ENCODE measurements at regions not wholly inside any gene's neighbourhood (a gene's known extent, or its start where the extent isn't known, plus 50 kb on each side); places are given as distances from the start of the nearest gene placed in this dataset.

GRCh38 chr1:94698759-94699502 lies 121.2 kb upstream of the SLC44A3 start:
- H3K4me3 ChIP-seq = no peak overlapping the region
- 56 to 86% methylated on average over 2 to 3 of the region's 3 CpGs for WGBS, 2 donors
- no peak overlapping the region for H3K27ac ChIP-seq
- H3K4me1 ChIP-seq = no peaks in the 10 kb centered on the region
- DNase-seq = no peak
- no peaks in the 10 kb centered on the region for H3K27me3 ChIP-seq
- H3K36me3 ChIP-seq = no peaks in the 10 kb centered on the region
- no peak for TF ChIP-seq CTCF (IDR thresholded peaks at IDR 0.05)
- no peak for TF ChIP-seq POLR2A (IDR thresholded peaks at IDR 0.05)
- H3K9me3 ChIP-seq = no peaks in the 10 kb centered on the region
- intact Hi-C loops (cut with DNase I) = no loop called here

GRCh38 chr1:94698356-94698755 lies 121.8 kb upstream of the SLC44A3 start:
- Histone ChIP-seq H3K9me3 (no peaks in the 10 kb centered on the region), H3K36me3 (no peaks in the 10 kb centered on the region), H3K4me1 (no peaks in the 10 kb centered on the region), H3K4me3 (no peak overlapping the region), H3K27me3 (no peaks in the 10 kb centered on the region), H3K27ac (no peak overlapping the region)
- WGBS, 2 donors = 65 to 77% methylated on average over 2 of the region's 2 CpGs
- no peak for DNase-seq
- no peak for TF ChIP-seq POLR2A (IDR thresholded peaks at IDR 0.05)
- TF ChIP-seq CTCF (IDR thresholded peaks at IDR 0.05) = no peak
- intact Hi-C loops (cut with DNase I) = no loop called here

- Histone ChIP-seq H3K4me1 (no peaks in the 10 kb centered on the region), H3K4me3 (no peak overlapping the region), H3K9me3 (no peaks in the 10 kb centered on the region), H3K36me3 (no peaks in the 10 kb centered on the region), H3K27me3 (no peaks in the 10 kb centered on the region), H3K27ac (no peak overlapping the region)
- TF ChIP-seq POLR2A (IDR thresholded peaks at IDR 0.05) (no peak), CTCF (IDR thresholded peaks at IDR 0.05) (no peak)
- intact Hi-C loops (cut with DNase I) = no loop called here
- DNase-seq = no peak
- WGBS, 2 donors = 60 to 78% methylated on average over 3 to 5 of the region's 5 CpGs
Observed at GRCh38 chr1:94697839-94698238, 122.3 kb upstream of the SLC44A3 start.

- intact Hi-C loops (cut with DNase I) = no loop called here
- Histone ChIP-seq H3K36me3 (no peaks in the 10 kb centered on the region), H3K4me1 (peaks cover 0 to 2% (median 0%) of the 10 kb centered on the region in 3 donors), H3K4me3 (no peak overlapping the region), H3K9me3 (no peaks in the 10 kb centered on the region), H3K27me3 (no peaks in the 10 kb centered on the region), H3K27ac (no peak overlapping the region)
- DNase-seq = no peak
- TF ChIP-seq POLR2A (IDR thresholded peaks at IDR 0.05) = no peak
- no peak for TF ChIP-seq CTCF (IDR thresholded peaks at IDR 0.05)
- 70 to 77% methylated on average over 4 of the region's 4 CpGs for WGBS, 2 donors
Observed at GRCh38 chr1:94694226-94694915, 125.8 kb upstream of the SLC44A3 start.

GRCh38 chr1:94693435-94693834 lies 126.7 kb upstream of the SLC44A3 start:
- H3K27ac ChIP-seq = no peak overlapping the region
- 89 to 94% methylated on average over 1 of the region's 1 CpG for WGBS, 2 donors
- H3K4me1 ChIP-seq = peaks cover 0 to 10% (median 4%) of the 10 kb centered on the region in 3 donors
- no peaks in the 10 kb centered on the region for H3K27me3 ChIP-seq
- H3K4me3 ChIP-seq = no peak overlapping the region
- TF ChIP-seq CTCF (IDR thresholded peaks at IDR 0.05) (no peak), POLR2A (IDR thresholded peaks at IDR 0.05) (no peak)
- H3K9me3 ChIP-seq = no peaks in the 10 kb centered on the region
- intact Hi-C loops (cut with DNase I) = no loop called here
- no peak for DNase-seq
- H3K36me3 ChIP-seq = no peaks in the 10 kb centered on the region
